Stimulated activated CD8-positive, alpha-beta memory T cell treated with anti-CD3 and anti-CD28 coated beads, Interleukin-7, amount 100 ng/mL, for 1 hour (primary cell): ENCODE measurements at regions not wholly inside any gene's neighbourhood (a gene's known extent, or its start where the extent isn't known, plus 50 kb on each side); places are given as distances from the start of the nearest gene placed in this dataset.

Source experiments
- DNase-seq, 2 donors: peaks; one replicate each; pipeline ENCODE4 v3.0.0-alpha.2; 2020; ENCODE audit warnings: low read depth in 2 of 2

DNA sequence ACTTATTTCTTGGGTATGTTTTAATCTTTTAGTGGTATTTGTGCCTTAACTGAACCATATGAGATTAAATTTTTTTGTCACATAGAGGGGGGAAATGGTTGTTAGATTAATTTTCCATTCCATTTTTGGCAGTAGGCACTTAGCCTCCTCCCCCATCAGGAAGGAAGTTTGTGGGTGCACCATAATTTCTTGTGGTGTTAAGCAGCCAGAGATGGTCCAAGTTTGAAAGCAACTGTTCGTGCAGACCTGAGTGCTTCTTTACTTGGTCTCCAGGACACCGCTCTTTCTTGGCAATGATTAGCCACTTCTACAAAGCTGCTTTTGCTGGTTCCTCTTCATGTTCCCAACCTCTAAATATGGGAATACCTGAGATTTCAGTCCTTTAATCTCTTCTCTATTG lies 92.7 kb upstream of the RPL34 start:
- no peak for DNase-seq

DNA sequence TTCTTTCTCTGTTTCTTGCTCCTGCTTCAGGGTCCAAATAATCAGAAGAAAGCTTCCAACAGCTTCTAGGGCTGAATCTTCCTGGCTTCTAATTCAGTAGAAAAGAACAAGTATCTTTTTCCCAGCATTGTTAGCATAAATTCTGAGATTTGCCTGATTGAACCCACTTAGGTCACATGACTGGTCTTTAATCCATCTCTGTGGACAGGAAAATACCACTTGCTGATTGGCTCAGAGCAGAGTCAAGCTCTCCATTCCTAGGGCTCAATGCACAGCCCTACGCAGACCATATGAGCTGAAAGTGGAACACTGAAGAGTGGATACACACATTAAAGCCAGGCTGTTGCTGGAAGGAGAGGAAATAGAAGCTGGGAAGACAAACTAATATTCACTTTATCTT lies 99.6 kb upstream of the RPL34 start:
- no peak for DNase-seq

DNA sequence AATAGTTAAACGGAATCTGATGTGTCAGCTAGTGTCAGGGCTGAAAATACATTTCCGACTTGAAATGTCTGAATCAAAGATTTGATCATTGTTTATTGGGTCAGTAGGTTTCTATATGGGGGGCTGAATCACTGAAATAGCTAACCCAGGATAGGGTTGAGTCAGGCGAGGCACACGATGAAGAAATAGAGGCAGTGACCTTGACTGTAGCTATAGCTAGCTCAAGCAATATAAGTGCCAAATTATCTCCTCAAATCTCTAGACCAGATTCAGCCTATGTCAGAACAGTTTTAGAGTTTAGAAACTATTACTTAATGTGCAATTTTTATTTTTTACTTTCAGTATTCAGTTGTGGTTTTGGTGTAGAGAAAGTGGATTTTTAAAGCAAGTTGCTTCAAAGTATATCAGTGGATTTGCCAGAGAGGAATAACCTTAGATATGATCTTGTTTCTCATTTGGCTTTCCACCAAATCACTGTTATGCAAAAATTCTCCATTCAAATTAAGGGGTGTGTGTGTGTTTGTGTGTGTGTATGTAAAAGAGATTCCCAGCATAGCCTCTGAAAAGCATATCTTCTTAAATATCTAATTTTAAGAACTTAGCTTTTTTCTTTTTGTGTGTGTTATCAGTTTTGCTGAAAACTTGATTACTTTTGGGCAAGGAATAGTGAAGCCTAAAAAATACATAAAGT lies 100.3 kb upstream of the RPL34 start:
- no peak for DNase-seq

DNA sequence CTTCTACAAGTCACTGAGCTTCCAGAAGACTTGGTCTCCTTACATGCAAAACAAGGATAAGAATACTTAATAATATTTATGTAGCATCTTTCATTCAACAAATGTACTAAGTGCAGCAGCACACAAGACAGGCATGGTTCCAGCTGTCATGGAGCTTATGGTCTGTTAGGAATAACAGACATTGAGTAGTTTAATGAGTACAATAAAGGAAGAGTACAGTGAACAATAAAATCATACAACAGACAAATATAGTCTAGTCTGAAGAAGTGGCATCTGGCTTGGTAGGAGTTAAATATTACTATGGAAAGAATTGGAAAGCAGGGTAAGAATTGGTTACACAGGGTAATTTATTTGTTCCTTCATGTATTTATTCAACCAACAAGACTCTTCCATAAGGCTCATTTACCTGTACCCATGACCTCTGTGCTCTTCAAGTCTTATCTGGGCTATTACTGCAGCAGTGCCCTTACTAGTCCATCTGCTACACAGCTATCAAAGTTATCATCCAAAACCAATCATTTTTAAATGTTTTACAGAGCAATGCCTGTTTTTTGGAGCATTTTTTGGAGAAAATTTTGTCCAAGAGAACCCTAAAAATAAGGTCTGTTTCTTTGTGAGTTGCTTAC lies 101.1 kb upstream of the RPL34 start:
- no peak for DNase-seq

DNA sequence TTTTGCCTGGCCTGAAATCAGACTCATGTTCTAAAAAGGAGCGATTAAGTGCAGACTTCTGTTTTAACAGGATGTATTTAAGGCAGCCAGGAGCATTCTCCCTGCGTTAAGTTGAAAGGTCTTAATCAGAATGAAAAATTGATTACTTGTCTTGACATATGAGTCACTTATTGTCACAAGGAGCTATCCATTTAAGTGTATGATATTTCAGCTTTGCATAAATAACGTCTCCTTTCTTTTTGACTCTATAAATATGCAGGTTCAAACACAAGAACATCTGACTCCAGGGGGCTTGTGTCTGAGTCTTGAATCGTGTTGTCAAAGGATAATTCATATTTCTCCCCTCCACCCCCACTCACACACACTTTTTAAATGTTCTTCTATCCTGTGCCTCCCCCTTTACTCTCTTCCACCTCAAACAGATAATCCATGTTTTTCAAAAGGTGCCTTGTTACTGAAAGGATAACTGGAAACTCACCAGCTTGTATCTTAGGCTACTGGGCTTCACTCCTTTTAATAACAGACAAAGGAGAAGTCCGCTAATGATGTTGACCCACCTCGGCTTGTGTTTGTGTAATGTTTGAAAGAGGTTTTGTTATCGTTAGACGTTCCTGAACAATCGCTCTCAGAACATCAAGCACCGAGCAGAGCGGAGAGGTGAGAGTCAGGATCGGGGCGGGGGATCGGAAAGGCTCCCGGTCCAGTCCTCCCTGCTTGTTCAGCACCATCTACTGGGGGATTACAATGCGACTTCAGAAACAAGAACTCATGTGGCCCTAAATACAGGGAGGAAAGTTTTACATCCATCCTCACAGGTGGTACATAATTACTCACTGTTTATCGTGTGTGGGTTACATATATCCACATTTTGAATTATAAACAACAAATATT lies 107.5 kb upstream of the RPL34 start:
- DNase-seq = no peak

DNA sequence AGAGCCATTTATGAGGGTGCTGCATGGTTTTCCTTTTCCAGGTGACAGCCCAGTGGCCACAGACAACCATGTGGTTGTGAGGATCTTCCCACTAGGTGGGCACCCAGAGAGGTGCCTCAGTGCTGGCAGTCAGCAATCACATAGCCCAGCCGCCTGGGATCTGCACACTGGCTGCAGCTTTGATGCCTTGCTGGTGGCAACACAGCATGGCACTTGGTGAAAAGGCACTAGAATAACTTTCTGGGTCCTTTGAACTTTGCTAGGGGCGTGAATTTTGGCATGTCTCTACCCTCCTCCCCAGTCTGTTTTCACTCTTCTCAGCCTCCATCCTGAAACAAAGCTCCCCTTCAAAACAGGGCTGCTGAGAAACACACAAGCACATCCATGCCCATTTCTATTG lies 108.8 kb upstream of the RPL34 start:
- DNase-seq = no peak

DNA sequence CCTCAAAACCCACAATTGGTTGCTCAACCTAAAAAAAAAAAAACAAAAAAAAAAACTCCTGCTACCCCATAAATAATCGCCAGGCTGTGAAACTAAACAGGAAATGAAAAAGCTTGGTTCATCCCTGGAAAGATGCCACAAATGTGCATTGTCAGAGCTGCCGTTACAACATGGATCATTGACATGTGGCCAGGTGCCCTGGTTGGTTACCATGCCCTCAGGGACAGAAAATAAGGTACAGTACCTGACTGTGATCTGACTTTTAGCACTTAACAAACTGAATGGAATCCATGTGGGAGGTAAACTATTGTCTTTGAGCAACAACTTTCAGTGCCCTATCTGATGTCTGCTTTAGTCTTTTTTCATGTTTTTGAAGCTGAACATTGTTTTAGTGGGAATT lies 118.0 kb upstream of the RPL34 start:
- DNase-seq = no peak

DNA sequence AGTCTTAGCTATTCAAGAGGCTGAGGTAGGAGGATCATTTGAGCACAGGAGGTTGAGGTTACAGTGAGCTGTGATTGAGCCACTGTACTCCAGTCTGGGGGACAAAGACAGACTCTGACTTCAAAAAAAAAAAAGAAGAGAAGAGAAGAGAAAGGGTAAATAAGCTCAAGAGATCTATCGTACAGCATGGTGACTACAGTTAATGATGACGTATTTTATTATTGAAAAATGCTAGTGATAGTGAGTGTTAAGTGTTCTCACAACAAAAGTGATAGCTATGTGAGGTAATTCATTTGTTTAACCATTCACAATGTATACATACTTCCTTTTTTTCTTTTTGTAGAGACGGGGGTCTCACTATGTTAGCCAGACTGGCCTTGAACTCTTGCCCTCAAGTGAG lies 121.5 kb upstream of the RPL34 start:
- DNase-seq = no peak

DNA sequence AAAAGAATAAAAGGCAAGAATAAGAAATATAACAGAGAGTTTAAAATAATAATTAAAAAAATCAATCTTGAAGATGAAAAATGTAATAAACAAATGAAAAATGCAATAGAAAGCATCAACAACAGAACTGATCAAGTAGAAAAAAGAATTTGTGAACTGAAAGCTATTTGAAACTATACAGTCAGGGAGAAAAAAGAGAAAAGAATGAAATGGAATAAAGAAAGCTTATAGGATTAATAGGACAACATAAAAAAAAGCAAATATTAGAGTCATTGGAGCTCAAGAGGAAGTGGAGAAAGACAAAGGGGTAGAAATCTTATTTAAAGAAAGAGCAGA lies 126.8 kb upstream of the RPL34 start:
- DNase-seq = no peak

DNA sequence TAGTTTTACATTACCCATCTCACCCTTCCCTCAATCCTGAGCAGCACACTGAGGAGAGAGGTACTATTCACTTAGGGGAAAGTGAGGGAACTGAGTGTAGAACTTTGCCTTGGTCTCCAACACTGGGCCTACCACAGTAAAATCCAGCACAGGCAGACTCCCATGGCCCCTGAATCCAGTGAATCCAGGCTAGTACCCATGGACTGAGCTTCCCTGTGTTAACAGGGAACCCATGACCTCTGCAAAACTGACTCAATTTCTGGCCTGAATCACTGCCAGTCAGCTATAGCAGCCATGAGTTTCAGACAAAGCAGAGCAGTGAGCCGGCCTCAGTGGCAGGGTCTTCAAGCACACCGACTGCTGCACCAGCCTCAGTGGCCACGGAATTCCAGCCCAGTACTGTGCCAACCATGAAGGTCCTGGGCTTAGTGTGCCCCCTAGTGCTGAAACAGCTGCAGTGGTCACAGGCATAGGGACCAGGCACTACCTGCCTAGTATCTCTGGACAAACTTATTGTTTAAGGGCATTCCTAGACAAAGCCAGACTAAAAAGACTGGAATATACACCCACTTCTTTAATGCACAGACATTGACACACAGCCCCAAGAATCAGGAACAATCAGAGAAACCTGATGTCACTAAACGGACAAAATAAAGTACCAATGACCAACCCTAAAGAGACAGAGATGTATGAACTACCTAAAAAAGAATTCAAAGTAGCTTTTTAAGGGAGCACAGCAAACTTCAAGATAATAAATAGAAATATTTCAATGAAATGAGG lies 127.4 kb upstream of the RPL34 start:
- DNase-seq = no peak

DNA sequence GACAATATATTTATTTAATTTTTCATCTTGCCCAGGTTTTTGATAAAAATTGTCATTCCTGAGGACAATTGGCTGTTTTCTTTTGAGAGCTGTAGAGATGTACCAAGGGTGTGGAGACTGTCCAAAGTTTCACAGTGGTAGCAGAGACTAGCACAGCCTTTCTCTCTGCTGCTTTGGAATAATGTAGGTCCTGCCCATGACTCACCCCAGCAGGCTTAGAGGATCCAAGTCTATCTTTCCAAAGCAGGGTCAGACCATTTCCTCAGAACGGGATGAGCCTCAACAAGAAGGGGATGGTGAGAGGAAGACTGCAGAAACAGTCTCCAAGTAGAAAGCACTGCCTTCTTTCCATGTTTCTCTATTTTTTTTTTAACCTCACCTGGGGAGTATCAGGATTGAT lies 131.5 kb upstream of the RPL34 start:
- DNase-seq = no peak

DNA sequence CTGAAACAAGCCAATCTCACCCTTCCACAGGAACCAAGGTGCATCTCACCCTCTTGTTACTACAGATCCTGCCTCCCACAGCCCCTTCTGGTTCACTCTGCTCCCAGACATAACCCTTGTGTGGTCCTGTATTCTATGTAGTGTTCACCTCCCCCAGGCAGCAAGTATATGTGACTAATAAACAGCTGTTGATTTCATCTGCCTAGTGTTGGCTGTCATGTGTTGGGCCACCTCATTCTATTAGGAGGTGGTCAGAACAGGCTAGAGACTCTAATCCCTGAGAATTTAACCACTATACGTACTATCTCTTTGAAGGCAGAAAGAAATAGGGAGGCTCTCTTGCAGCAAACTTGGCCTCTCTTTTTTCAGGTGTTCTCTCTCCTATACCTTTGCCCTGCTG lies 134.3 kb upstream of the RPL34 start:
- DNase-seq = no peak

DNA sequence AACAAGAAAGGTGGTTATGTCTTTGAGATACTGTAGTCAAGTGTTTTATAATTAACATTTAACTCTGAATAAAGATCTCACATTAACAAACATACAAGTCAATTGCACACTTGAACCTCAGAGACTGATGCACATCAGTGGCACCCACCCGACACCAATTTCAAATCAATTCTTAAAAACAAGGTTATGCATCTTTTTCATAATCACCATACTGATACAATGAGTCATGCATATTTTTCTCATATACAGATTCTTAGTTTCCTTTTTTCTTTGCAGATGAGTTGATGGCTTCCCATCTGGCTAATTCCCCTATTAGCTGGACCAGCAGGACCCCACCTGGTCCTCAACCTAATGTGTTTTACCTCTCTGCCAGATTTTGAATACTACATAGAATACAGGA lies 136.2 kb upstream of the RPL34 start:
- DNase-seq = no peak

DNA sequence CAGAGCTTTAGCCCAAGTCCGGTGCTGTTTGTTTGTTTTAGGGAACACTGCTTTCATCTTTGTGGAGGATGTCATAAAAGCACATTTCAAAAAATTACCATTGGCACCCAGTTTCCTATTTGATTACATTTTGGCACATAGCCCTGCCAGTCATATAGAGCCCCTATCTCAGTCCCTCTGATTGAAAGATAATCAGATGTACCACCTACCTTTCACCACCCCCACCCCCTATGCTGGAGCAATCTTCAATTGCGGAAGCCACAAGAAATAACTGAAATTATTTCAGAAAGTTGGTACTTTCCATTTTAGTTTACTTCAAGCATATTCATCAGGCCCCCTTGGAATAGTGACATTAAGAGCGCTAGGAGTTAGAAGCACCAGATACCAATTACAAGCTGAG lies 136.7 kb upstream of the RPL34 start:
- DNase-seq = no peak

DNA sequence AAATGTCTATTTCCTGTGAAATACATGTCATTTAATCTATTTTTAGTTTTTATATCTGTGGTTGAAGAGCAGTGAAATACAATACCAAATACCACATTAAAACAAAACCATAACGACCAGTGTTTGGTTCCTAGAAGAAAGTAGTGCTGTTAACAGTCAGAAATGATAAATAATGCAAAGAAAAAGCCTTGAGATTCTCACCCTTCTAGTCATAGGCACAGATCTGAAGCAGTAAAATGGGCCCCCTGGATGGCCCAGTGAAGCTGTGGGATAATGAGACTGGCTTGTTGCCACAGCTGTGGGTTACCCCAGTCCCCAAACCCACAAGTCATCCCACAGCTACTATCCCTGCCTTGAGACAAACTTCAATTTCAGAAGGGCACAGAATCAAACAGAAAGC lies 137.3 kb upstream of the RPL34 start:
- no peak for DNase-seq

DNA sequence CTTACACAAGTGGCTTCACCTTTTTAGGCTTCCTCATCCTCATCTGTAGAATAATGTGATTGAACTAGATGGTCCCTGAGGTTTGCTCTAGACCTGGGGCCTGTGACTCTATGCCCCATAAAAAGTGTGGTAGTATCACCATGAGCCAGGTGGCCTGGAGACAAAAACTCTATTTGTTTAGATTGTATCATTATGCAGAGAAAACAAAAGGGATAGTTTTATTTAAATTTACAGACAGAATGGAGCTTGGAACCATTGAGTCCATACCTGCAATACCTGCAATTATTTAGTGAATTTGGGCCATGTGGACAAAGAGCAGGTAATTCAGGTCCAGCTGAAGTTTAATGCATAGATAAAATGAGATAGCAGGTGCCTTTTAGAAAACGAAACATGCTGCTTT lies 139.5 kb upstream of the RPL34 start:
- DNase-seq = no peak

DNA sequence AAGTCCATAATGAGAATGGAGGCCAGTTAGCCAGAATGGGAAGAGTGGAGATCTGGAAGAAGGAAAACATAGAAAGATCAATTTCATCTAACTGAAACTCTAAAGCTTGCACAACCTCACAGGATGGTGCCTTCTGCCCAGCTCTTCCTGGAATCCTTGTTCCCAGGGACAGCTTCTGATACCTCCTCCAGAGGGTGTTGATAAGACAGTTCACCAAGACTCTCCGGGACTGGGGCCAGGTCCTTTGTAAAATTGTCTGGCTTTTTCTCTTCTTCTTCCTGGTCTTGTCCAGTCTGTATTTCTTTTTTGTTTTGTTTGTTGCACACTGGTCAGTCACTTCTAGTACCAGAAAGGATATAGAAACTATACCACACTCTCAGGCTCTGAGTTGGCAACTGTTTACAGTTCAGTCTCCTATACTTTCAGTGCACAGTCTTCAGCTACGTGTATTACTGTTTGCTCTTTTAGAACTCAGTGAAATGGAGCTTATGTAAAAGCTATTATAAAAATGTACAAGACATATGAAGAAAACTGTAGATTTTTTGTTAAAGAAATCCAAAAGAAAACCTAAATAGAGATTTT lies 142.8 kb upstream of the RPL34 start:
- DNase-seq = no peak

DNA sequence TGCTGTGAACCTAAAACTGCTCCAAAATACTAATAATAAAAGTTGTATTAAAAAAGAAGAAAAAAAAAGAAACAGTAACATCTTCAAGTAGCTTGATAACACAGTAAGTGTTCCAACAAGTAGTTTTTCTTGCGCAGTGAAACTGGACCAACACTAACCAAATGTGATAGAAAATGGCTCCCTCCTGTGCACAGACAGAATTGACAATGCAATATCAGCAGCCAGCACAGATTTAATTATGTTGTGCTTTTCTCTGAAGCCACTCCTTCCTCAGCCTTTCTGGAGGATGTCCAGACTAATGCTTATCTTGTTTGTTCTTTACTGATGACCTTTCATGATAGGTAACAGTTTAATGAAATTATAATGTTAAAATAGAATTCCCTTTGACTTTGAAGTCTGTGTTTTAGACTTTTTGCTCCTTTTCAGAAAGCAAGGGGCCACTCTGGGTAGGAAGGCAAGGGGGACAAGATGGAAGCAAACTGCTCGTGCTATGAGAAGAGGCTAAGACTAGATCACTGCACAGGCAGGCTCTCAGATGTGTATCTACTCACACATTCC lies 147.1 kb upstream of the RPL34 start:
- no peak for DNase-seq

DNA sequence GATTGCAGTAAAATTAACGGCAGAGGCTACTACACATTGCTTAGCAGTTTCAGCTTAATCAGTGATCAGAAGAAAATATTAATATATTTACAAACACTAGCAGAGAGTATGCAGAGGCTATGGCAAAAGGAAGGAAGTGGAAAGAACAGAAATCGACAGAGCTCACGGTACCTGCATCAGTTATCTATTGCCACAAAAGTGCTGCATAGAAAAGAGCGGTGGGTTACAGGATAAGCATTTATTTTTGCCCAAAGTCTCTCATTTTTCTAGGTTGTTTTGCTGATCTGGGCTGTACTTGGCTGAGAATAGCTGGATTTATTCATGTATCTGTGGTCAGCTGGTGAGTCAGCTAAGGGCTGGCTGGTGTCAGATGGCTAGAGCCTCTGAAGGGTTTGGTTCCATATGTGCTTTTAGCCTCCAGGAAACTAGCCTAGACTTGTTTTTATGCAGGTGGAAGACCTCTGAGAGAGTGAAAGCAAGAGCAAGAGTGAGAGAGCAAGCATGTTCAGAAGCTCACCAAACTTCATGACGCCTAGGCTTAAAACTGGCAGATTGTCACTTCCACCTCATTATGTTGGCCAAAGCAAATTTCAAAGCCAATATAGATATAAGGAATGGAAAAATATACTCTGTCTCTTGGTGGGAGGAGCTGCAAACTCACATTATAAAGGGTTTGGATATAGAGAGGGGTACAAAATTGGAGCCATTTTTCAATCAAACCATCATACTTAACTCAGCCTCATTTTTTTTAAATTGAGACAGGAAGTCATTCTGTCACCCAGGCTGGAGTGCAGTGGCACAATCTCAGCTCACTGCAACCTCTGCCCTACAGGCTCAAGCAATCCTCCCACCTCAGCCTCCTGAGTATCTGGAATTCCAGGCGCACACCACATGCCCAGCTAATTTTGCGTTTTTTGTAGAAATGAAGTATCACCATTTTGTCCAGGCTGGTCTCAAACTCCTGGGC lies 153.2 kb upstream of the RPL34 start:
- DNase-seq = no peak

DNA sequence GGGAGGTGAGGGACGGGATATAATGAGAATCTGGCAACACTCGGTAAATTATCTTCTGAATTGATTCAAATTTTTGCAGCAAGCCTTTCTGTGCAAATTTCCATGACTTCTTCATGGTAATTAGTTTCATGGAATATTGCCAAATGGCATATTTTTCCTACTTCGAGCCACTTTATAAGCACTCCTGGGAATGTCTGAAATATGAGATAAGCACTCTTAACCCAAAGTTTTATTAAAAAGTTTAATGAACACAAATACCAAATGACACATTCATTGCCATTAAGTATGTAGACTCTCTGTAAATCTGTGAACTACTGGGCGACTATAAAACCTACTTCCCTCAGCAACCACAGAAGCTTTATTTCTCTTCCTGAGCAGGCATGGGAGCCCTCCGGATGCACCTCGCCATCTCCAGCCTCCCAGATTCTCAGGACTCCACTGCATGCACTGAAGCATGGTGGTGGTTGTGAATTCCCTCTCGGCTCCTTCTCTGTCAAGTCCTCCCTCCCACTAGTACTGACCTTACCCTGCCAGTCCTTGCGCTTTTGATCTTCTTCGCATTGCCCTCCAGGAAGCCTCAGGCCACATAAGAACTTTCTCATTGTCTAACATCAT lies 154.4 kb upstream of the RPL34 start:
- no peak for DNase-seq
